ENCODE measurements at regions not wholly inside any gene's neighbourhood (a gene's known extent, or its start where the extent isn't known, plus 50 kb on each side); places are given as distances from the start of the nearest gene placed in this dataset.

DNA sequence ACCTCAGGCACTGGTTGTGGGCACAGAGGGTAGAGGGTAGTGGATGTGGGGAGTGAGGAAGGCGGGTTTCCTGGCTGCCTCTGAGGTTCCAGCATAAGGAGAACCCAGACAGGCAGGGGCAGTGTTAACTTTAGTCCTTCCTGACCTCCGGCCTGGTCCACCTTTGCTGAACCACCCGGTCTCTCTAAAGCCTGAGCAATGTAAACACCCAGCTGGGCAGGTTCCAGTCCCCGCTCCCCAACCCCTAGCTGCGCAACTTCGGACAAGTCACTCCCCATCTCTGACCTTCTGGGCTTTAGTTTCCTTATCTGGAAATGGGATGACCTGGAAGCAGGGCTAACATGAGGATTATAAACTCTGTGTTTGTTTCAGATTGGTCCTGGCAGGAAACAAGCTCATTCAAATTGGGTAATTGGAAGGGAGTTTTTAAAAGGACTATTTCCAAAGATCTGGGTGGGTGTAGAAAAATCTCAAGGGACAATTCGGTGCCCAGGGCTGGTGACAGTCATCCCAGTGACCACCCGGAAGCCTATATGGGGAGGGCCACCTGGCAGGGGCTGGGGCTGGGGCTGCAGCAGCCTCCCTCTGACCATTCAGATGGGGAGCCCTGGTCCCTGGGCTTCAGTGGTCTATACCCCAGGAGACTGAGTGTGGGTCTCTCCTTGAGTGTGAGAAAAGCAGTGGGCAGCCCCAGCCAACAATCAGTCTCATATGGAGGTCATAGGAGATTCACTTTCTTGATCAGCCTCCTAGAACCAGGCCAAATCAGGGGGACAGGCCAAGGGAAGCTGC is 108.3 kb upstream of the SYT13 start:
- TF ChIP-seq, protein P1, sequence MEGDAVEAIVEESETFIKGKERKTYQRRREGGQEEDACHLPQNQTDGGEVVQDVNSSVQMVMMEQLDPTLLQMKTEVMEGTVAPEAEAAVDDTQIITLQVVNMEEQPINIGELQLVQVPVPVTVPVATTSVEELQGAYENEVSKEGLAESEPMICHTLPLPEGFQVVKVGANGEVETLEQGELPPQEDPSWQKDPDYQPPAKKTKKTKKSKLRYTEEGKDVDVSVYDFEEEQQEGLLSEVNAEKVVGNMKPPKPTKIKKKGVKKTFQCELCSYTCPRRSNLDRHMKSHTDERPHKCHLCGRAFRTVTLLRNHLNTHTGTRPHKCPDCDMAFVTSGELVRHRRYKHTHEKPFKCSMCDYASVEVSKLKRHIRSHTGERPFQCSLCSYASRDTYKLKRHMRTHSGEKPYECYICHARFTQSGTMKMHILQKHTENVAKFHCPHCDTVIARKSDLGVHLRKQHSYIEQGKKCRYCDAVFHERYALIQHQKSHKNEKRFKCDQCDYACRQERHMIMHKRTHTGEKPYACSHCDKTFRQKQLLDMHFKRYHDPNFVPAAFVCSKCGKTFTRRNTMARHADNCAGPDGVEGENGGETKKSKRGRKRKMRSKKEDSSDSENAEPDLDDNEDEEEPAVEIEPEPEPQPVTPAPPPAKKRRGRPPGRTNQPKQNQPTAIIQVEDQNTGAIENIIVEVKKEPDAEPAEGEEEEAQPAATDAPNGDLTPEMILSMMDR (IDR thresholded peaks at IDR 0.05; ENCODE audit: control insufficient read depth, extremely low read depth, insufficient read depth) = no peak
- H3K4me3 ChIP-seq (ENCODE audit: low read depth, low read length) = no peak overlapping the region
- no peak for DNase-seq (ENCODE audit: low read depth)

GRCh38 chr11:45393826-45394225 is 107.7 kb upstream of the SYT13 start:
- no peak for DNase-seq (ENCODE audit: low read depth)
- TF ChIP-seq, protein P1 (IDR thresholded peaks at IDR 0.05; ENCODE audit: control insufficient read depth, extremely low read depth, insufficient read depth) = no peak
- no peak overlapping the region for H3K4me3 ChIP-seq (ENCODE audit: low read depth, low read length)

GRCh38 chr11:45393334-45393733 is 107.2 kb upstream of the SYT13 start:
- no peak for DNase-seq (ENCODE audit: low read depth)
- TF ChIP-seq, protein P1 (IDR thresholded peaks at IDR 0.05; ENCODE audit: control insufficient read depth, extremely low read depth, insufficient read depth) = no peak
- no peak overlapping the region for H3K4me3 ChIP-seq (ENCODE audit: low read depth, low read length)

DNA sequence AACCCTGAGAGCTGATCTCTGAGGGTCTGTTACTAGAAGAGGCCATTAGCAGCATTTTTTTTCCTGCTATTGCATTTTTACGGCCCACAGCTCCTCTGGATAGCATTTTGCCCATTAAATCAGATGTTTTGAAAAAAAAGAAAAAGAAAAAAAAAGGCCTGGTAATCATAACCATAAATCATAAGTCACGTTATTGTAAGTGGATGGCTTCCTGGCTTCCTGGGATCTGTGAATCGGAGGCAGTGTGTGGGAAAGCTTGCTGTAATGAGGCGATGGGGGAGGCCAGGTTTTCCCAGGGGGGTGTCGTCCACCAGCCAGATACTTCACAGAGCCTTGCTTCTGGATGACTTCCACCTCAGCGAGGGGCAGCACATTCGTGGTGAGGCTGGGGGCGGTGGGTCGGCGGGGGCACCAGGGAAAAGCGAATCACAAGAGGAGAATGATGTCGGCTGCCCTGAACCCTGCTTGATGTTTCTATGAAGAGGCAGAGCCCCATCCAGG is 106.5 kb upstream of the SYT13 start:
- H3K4me3 ChIP-seq (ENCODE audit: low read depth, low read length) = no peak overlapping the region
- DNase-seq (ENCODE audit: low read depth) = no peak
- TF ChIP-seq, protein P1 (IDR thresholded peaks at IDR 0.05; ENCODE audit: control insufficient read depth, extremely low read depth, insufficient read depth) = no peak

DNA sequence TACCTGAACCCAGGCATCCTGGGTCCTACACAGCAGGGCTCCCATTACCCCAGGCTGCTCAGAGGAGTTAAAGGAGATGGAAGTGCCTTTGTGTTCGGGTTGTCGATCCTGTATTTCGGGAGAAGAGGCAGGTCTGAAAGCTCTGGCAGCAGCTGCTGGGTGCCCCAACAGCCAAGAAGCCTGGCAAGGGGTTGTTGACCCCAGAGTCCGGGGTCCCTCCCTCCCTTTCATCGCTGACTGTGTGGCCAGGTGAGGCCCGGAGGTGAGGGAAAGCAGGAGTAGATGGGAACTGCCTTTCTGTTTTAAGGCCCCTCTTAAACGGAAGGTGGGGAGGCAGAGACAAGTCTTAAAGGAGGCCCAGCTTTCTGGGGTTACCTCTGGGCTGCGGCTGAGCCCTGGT is 106.0 kb upstream of the SYT13 start:
- TF ChIP-seq, protein P1 (IDR thresholded peaks at IDR 0.05; ENCODE audit: control insufficient read depth, extremely low read depth, insufficient read depth) = no peak
- no peak overlapping the region for H3K4me3 ChIP-seq (ENCODE audit: low read depth, low read length)
- DNase-seq (ENCODE audit: low read depth) = no peak

DNA sequence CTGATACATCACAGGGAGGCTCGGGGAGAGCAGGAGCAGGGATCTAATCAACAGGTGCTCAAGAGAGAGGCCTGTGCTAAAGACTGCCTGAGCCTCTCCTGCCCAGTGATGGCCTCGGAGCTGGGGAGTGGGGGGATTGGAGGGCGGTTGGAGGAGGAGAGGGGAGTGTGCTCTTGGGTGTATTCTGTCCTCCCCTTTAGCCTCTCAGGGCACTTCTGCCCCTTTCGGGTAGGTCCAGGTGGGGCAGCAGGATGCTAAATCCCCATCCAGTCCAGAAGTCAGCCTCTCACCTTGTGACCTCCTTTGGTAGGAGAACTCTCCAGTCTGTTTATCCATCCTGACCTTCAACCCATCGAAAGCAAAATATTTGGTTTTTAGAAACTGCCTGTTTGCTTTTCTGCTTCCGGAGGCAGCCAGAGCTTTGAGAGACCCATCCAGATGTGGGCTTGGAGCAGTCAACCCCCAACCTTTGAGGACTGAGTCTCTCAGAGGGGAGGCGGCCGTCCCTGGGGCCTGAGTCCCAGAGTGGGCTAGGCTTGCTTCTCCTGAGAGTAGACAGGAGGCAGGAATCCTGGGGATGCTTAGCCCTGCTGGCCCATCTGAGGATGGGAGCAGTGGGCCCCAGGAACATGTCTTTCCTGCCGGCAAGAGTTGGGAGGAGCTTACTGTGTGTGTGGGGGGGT is 105.2 kb upstream of the SYT13 start:
- TF ChIP-seq, protein P1 (IDR thresholded peaks at IDR 0.05; ENCODE audit: control insufficient read depth, extremely low read depth, insufficient read depth) = no peak
- H3K4me3 ChIP-seq (ENCODE audit: low read depth, low read length) = no peak overlapping the region
- DNase-seq (ENCODE audit: low read depth) = no peak

All from LNCaP clone FGC (cell line).